ENCODE measurements at regions not wholly inside any gene's neighbourhood (a gene's known extent, or its start where the extent isn't known, plus 50 kb on each side); places are given as distances from the start of the nearest gene placed in this dataset.

DNA sequence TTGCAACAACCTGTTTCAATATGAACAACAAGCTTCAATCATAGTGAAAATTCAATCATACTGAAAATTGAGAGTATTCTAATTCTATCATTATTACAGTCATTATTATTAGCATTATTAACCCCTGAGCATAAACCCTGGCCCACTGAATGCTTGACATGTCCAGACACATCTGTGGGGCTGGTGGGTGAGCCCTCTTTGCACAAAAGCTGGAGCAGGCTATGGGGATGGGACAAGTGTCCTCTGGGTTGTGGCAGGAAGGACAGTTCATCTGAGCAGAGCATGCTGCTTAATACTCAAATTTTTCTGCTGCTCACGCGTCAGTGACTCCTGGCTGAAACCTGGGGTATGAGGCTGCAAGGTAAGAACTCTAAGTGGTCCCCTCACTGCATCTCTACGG is 451.1 kb upstream of the POU3F3 start:
- TF ChIP-seq FOXA1 (IDR thresholded peaks at IDR 0.05), result no peak
- TF ChIP-seq BHLHE40 (IDR thresholded peaks at IDR 0.05; ENCODE audit: borderline replicate concordance), result no peak
- TF ChIP-seq TARDBP (IDR thresholded peaks at IDR 0.05), result no peak
- no peak for TF ChIP-seq ARNT (IDR thresholded peaks at IDR 0.05)
